Mesothelial cell of epicardium (in vitro differentiated cells): ENCODE measurements at regions not wholly inside any gene's neighbourhood (a gene's known extent, or its start where the extent isn't known, plus 50 kb on each side); places are given as distances from the start of the nearest gene placed in this dataset.
"Not testable (repeated sequence)": the region's sequence is repeated elsewhere in the genome, so short reads cannot be mapped to it uniquely, and the experiment has no call there.

Source experiments
- DNase-seq, 2 experiments: peaks; one replicate each; pipeline ENCODE4 v3.0.0; 2021; ENCODE audit warnings: low spot score in 2 of 2; ENCODE audit not compliant: unreplicated experiment in 2 of 2
- H3K27ac Mint-ChIP-seq: 2 replicates; pipeline ENCODE4 v1.8.0; 2021; ENCODE audit warnings: mixed read lengths
- H3K27me3 Mint-ChIP-seq: 2 replicates; pipeline ENCODE4 v1.8.0; 2021; ENCODE audit warnings: low read depth, mixed read lengths
- H3K36me3 Mint-ChIP-seq: 2 replicates; pipeline ENCODE4 v1.8.0; 2021; ENCODE audit warnings: mixed read lengths
- H3K4me1 Mint-ChIP-seq: 2 replicates; pipeline ENCODE4 v1.8.0; 2021; ENCODE audit warnings: mixed read lengths
- H3K4me3 Mint-ChIP-seq: 2 replicates; pipeline ENCODE4 v1.8.0; 2021; ENCODE audit warnings: mild to moderate bottlenecking, moderate library complexity, mixed read lengths
- H3K9me3 Mint-ChIP-seq: 2 replicates; pipeline ENCODE4 v1.8.0; 2021; ENCODE audit warnings: mixed read lengths
- TF ChIP-seq, protein P1 (sequence below): fragments of 200-600 bp; sonication (generic); IDR thresholded peaks from one replicate; pipeline ENCODE4 v1.5.0; 2021; ENCODE audit warnings: antibody characterized with exemption; ENCODE audit not compliant: unreplicated experiment

DNA sequence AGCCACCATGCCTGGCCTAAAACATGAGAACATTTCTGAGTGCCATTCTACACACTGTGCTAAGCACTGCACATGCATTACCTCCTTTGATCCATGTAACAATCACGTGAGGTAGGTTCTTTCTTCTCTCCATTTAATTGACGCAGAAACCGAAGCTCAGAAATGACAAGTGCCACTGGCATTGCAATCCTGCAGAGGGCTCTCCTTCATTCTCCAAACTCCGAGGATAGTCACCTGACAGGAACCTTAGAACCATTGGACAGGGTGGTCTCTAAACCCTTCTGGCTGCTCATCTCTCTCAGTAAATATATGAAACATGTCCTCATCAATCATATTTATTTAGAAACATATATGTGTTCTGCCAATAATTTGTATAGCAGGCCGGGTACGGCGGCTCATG is 167.1 kb upstream of the JUN start:
- no peak overlapping the region for H3K4me3 Mint-ChIP-seq
- TF ChIP-seq, protein P1, sequence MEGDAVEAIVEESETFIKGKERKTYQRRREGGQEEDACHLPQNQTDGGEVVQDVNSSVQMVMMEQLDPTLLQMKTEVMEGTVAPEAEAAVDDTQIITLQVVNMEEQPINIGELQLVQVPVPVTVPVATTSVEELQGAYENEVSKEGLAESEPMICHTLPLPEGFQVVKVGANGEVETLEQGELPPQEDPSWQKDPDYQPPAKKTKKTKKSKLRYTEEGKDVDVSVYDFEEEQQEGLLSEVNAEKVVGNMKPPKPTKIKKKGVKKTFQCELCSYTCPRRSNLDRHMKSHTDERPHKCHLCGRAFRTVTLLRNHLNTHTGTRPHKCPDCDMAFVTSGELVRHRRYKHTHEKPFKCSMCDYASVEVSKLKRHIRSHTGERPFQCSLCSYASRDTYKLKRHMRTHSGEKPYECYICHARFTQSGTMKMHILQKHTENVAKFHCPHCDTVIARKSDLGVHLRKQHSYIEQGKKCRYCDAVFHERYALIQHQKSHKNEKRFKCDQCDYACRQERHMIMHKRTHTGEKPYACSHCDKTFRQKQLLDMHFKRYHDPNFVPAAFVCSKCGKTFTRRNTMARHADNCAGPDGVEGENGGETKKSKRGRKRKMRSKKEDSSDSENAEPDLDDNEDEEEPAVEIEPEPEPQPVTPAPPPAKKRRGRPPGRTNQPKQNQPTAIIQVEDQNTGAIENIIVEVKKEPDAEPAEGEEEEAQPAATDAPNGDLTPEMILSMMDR: no peak
- peaks cover 18% of the 10 kb centered on the region for H3K9me3 Mint-ChIP-seq
- no peaks in the 10 kb centered on the region for H3K4me1 Mint-ChIP-seq
- H3K36me3 Mint-ChIP-seq: peaks cover 2% of the 10 kb centered on the region
- no peak overlapping the region for H3K27ac Mint-ChIP-seq
- H3K27me3 Mint-ChIP-seq: no peaks in the 10 kb centered on the region
- no peak for DNase-seq

DNA sequence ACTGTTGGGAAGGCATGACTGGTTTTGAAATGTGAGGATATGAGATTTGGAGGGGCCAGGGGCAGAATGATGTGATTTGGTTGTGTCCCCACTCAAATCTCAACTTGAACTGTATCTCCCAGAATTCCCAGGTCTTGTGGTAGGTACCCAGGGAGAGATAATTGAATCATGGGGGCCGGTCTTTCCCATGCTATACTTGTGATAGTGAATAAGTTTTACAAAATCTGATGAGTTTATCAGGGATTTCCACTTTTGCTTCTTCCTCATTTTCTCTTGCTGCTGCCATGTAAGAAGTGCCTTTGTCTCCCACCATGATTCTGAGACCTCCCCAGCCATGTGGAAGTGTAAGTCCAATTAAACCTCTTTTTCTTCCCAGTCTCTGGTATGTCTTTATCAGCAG is 170.1 kb upstream of the JUN start:
- not testable (repeated sequence) for H3K27me3 Mint-ChIP-seq, H3K27ac Mint-ChIP-seq, DNase-seq, H3K36me3 Mint-ChIP-seq, H3K4me3 Mint-ChIP-seq, H3K4me1 Mint-ChIP-seq
- peaks cover 13% of the 10 kb centered on the region for H3K9me3 Mint-ChIP-seq

DNA sequence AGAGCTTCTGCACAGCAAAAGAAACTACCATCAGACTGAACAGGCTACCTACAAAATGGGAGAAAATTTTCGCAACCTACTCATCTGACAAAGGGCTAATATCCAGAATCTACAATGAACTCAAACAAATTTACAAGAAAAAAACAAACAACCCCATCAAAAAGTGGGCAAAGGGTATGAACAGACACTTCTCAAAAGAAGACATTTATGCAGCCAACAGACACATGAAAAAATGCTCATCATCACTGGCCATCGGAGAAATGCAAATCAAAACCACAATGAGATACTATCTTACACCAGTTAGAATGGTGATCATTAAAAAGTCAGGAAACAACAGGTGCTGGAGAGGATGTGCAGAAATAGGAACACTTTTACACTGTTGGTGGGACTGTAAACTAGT is 179.4 kb upstream of the JUN start:
- peaks cover 20% of the 10 kb centered on the region for H3K4me1 Mint-ChIP-seq
- H3K4me3 Mint-ChIP-seq, H3K36me3 Mint-ChIP-seq, H3K27me3 Mint-ChIP-seq, DNase-seq, H3K27ac Mint-ChIP-seq: not testable (repeated sequence)
- peaks cover 14% of the 10 kb centered on the region for H3K9me3 Mint-ChIP-seq

DNA sequence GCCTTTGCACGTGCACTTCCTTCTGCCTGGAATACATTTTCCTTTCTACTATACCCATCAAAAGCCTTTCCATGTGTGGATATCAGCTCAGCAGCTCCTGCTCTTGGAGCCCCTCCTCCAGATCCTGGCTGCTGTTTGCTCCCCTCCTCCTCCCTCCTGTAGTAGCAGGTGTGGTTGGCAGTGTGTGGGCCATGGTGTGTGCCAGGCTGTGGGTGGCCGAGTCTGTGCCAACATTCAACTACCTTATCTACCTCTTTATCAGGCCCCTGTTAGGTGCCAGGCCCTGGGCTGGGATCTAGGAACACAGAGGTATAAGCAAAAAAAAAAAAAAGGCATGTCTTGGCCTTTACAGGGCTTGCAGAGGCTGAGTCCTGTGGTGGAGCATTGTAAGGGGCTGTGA is 180.6 kb upstream of the JUN start:
- Mint-ChIP-seq H3K27me3 (no peaks in the 10 kb centered on the region), H3K4me3 (no peak overlapping the region), H3K27ac (no peak overlapping the region), H3K9me3 (peaks cover 11% of the 10 kb centered on the region), H3K36me3 (no peaks in the 10 kb centered on the region), H3K4me1 (peaks cover 28% of the 10 kb centered on the region)
- no peak for DNase-seq
- TF ChIP-seq, protein P1: no peak

DNA sequence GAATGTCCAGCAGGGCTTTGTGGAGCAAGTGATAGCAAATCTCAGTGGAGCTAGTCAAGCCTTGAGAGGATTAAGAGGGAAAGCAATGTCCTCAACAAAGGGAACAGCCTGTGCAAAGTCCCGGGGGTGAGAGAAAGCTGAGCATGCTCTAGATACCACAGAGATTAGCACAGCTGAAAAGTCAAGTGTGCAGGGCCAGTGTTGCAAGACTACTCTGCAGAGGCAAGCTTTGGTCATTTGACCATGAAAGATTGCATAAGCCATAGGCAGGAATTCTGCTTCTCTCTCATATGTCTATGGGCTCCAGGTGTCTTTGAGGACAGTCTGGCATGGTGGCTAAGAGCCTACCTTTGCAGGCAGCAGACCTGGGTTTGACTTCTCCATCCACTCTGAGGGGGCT is 181.0 kb upstream of the JUN start:
- TF ChIP-seq, protein P1: no peak
- Mint-ChIP-seq H3K4me3 (no peak overlapping the region), H3K4me1 (peaks cover 28% of the 10 kb centered on the region)

DNA sequence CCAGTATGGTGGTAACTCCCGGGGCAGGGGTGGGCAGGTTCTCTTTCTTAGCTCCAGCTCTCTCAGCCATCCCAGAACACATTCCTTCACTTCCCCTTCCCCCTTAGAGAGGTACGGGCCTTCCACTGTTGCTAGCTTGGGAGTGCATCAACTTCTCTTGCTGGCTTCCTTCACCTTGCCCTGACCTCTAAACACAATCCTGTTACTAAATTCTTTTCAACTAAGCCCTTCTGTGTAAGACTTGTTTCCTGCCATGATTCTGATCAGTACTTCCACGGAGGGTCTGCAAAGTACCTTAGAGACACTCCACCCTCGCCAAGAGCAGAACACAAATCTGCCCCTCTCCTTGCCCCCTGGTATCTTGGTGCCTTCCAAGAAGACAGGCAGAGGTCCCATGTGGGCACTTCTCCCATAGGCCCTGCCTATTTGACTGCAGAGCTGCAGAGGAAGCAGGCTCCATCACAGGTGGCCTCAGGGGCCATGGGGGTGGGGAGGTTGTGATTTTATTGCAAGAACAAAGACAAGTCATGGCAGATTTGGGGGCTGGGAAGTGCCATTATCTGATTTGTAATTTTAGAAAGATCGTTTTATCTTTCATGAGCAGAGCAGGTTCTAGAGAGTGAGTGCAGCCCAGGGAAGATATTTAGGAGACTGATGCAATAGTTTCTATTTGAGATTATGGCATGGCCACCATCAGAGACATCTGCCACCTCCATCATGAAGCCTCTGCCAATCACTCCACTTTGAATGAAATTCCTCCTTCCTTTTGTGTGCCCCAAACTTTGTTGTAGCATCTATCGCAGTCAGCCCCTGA is 182.5 kb upstream of the JUN start:
- TF ChIP-seq, protein P1: no peak
- Mint-ChIP-seq H3K27ac (peak overlapping the region; percentile 27), H3K9me3 (peaks cover 2% of the 10 kb centered on the region)

More for the DNA sequence above, 181.0 kb upstream of the JUN start:
- Mint-ChIP-seq H3K9me3 (peaks cover 11% of the 10 kb centered on the region), H3K27me3 (no peaks in the 10 kb centered on the region), H3K36me3 (no peaks in the 10 kb centered on the region), H3K27ac (no peak overlapping the region)
- no peak for DNase-seq

More for the DNA sequence above, 182.5 kb upstream of the JUN start:
- H3K36me3 Mint-ChIP-seq: no peaks in the 10 kb centered on the region
- H3K27me3 Mint-ChIP-seq: no peaks in the 10 kb centered on the region
- no peak for DNase-seq
- H3K4me1 Mint-ChIP-seq: peaks cover 28% of the 10 kb centered on the region
- no peak overlapping the region for H3K4me3 Mint-ChIP-seq
